OCI-LY1 (cell line): ENCODE measurements at regions not wholly inside any gene's neighbourhood (a gene's known extent, or its start where the extent isn't known, plus 50 kb on each side); places are given as distances from the start of the nearest gene placed in this dataset.
"Not testable (repeated sequence)": the region's sequence is repeated elsewhere in the genome, so short reads cannot be mapped to it uniquely, and the experiment has no call there.

Source experiments
- H2AFZ ChIP-seq: fragments of 200-600 bp; sonication (generic), shearing (Covaris generic); 2 replicates; pipeline ENCODE4 v1.6.0; 2014; ENCODE audit warnings: antibody characterized with exemption, mild to moderate bottlenecking, low read length
- H3F3A ChIP-seq: fragments of 200-600 bp; sonication (generic), shearing (Covaris generic); 2 replicates; pipeline ENCODE4 v1.6.0; 2014; ENCODE audit warnings: mild to moderate bottlenecking, antibody characterized with exemption, low read length, moderate library complexity; ENCODE audit not compliant: insufficient read depth
- H3K27ac ChIP-seq: fragments of 200-600 bp; sonication (generic); 2 replicates; pipeline ENCODE4 v1.5.1; 2014; ENCODE audit warnings: low read length, mixed run types, mild to moderate bottlenecking, low read depth; ENCODE audit not compliant: poor library complexity, severe bottlenecking
- H3K27me3 ChIP-seq: fragments of 200-600 bp; sonication (generic); 2 replicates; pipeline ENCODE4 v1.6.0; 2014; ENCODE audit warnings: antibody characterized with exemption, mild to moderate bottlenecking, low read length, moderate library complexity; ENCODE audit not compliant: insufficient read depth
- H3K36me3 ChIP-seq: fragments of 200-600 bp; sonication (generic); 2 replicates; pipeline ENCODE4 v1.6.1; 2014; ENCODE audit warnings: mild to moderate bottlenecking, antibody characterized with exemption, low read length, moderate library complexity, mixed read lengths; ENCODE audit not compliant: insufficient read depth
- H3K4me1 ChIP-seq: fragments of 200-600 bp; sonication (generic); 2 replicates; pipeline ENCODE4 v1.5.1; 2014; ENCODE audit warnings: mild to moderate bottlenecking, low read length, moderate library complexity; ENCODE audit not compliant: insufficient read depth, severe bottlenecking
- H3K4me2 ChIP-seq: fragments of 200-600 bp; sonication (generic), shearing (Covaris generic); 2 replicates; pipeline ENCODE4 v1.6.1; 2014; ENCODE audit warnings: low read length
- H3K4me3 ChIP-seq: fragments of 200-600 bp; sonication (generic); 2 replicates; pipeline ENCODE4 v1.5.1; 2014; ENCODE audit warnings: low read length, low read depth, mild to moderate bottlenecking, mixed read lengths; ENCODE audit not compliant: poor library complexity, severe bottlenecking
- H3K79me2 ChIP-seq: fragments of 200-600 bp; shearing (Covaris generic); 2 replicates; pipeline ENCODE4 v1.6.1; 2016; ENCODE audit warnings: mixed run types, low read length, mixed read lengths; ENCODE audit not compliant: insufficient read depth
- H3K9ac ChIP-seq: fragments of 200-600 bp; sonication (generic), shearing (Covaris generic); 2 replicates; pipeline ENCODE4 v1.6.1; 2014; ENCODE audit warnings: mild to moderate bottlenecking, low read length, mixed read lengths
- H3K9me2 ChIP-seq: fragments of 200-600 bp; sonication (generic), shearing (Covaris generic); 2 replicates; pipeline ENCODE4 v1.6.1; 2014; ENCODE audit warnings: low read depth, mild to moderate bottlenecking, low read length, mixed read lengths
- H3K9me3 ChIP-seq: fragments of 200-600 bp; shearing (Covaris generic); 2 replicates; pipeline ENCODE4 v1.6.1; 2014; ENCODE audit warnings: low read length, mixed read lengths
- H4K20me1 ChIP-seq: fragments of 200-600 bp; sonication (generic), shearing (Covaris generic); 2 replicates; pipeline ENCODE4 v1.6.0; 2016; ENCODE audit warnings: mild to moderate bottlenecking, low read length; ENCODE audit not compliant: insufficient read depth
- EZH2 ChIP-seq: fragments of 200-600 bp; sonication (generic), shearing (Covaris generic); IDR thresholded peaks from 2 replicates; pipeline ENCODE4 v1.8.0; 2017; ENCODE audit warnings: borderline replicate concordance, mixed run types, mild to moderate bottlenecking, antibody characterized with exemption, low read length, moderate library complexity, mixed read lengths
- TF ChIP-seq, protein P1 (sequence below): fragments of 200-600 bp; sonication (generic), shearing (Covaris generic); IDR thresholded peaks from 2 replicates; pipeline ENCODE4 v1.5.1; 2017; ENCODE audit warnings: mild to moderate bottlenecking, antibody characterized with exemption, low read length, moderate library complexity, mixed read lengths

DNA sequence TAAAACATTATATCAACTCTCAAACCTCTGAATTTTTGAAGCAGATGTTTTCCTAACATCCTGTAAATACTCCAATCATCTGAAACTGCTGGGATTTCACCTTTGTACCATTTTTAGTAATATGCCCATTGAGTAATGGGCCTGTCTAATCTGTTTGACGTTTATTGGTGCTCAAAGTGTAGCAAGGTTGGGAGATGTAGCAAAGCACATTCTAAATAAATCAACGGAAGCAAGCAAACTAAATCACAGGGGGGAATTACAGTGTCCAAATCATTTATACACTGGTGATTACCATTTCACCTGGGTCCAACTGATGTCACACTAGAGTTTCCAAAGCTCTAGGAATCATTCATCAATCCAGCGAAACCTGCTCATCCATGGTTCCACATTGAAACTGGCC is 518.7 kb upstream of the TBL1XR1 start:
- no peak overlapping the region for H2AFZ ChIP-seq
- H3K9me3 ChIP-seq, result no peaks in the 10 kb centered on the region
- H3K79me2 ChIP-seq, result no peaks in the 10 kb centered on the region
- H3F3A ChIP-seq, result no peaks in the 10 kb centered on the region
- no peaks in the 10 kb centered on the region for H3K36me3 ChIP-seq
- H3K27ac ChIP-seq, result no peak overlapping the region
- H4K20me1 ChIP-seq, result no peaks in the 10 kb centered on the region
- H3K27me3 ChIP-seq, result no peaks in the 10 kb centered on the region
- no peak overlapping the region for H3K4me3 ChIP-seq
- no peaks in the 10 kb centered on the region for H3K4me1 ChIP-seq
- no peak overlapping the region for H3K4me2 ChIP-seq
- H3K9me2 ChIP-seq, result no peaks in the 10 kb centered on the region
- TF ChIP-seq, protein P1, sequence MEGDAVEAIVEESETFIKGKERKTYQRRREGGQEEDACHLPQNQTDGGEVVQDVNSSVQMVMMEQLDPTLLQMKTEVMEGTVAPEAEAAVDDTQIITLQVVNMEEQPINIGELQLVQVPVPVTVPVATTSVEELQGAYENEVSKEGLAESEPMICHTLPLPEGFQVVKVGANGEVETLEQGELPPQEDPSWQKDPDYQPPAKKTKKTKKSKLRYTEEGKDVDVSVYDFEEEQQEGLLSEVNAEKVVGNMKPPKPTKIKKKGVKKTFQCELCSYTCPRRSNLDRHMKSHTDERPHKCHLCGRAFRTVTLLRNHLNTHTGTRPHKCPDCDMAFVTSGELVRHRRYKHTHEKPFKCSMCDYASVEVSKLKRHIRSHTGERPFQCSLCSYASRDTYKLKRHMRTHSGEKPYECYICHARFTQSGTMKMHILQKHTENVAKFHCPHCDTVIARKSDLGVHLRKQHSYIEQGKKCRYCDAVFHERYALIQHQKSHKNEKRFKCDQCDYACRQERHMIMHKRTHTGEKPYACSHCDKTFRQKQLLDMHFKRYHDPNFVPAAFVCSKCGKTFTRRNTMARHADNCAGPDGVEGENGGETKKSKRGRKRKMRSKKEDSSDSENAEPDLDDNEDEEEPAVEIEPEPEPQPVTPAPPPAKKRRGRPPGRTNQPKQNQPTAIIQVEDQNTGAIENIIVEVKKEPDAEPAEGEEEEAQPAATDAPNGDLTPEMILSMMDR, result no peak
- TF ChIP-seq EZH2, result no peak
- no peak overlapping the region for H3K9ac ChIP-seq

DNA sequence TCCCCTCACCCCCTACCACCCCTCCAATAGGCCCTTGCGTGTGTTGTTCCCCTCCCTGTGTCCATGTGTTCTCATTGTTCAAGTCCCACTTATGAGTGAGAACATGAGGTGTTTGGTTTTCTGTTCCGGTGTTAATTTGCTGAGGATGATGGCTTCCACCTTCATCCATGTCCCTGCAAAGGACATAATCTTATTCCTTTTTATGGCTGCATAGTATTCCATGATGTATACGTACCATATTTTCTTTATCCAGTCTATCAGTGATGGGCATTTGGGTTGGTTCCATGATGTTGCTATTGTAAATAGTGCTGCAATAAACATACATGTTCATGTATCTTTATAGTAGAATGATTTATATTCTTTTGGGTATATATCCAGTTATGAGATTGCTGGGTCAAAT is 523.6 kb upstream of the TBL1XR1 start:
- not testable (repeated sequence) for H3K4me2 ChIP-seq, H3K79me2 ChIP-seq, H3K4me3 ChIP-seq, H3K9ac ChIP-seq, H3K9me3 ChIP-seq, H4K20me1 ChIP-seq, H3K9me2 ChIP-seq, H2AFZ ChIP-seq, H3K27ac ChIP-seq, H3F3A ChIP-seq, H3K36me3 ChIP-seq, H3K27me3 ChIP-seq, H3K4me1 ChIP-seq

DNA sequence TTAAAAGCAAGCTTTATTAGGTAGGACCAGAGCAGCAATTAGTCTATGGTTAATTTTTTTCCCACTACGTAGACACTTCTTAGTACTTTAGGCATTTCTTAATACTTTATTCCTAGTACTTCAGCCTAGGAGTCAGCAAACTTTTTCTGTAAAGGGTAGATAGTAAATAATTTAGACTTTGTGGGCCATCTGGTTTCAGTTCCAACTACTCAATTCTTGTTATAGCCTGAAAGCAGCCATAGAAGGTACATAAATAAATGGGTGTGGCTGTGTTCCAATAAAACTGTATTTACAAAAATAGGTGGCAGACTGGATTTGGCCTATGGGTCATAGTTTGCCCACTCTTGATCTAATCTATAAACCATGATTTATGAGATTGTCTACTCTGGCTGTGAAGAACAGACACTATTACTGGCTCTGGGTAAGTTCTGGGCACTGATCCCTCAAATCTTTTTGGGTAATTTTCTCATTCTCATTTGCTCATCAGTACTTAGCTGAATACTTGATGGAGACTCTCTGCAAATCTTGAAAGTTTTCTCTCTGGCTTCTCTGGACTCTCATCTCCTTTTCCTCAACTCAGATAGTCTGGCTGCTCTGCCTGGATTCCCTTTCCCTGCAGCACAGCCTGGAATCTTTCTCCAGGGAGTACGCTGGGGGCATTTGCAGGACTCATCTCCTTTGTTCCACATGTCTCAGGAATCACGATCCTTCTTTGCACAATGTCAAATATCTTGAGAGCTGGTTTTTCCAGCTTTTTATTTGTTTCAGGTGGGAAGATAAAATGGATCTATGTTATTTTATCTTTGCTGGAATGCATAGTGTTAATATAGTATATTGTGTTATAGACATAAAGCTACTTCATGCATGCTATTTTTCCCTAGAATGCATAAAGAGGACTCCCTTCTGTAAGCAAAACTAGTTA is 524.8 kb upstream of the TBL1XR1 start:
- Histone ChIP-seq H3K9me3 (no peaks in the 10 kb centered on the region), H3K4me1 (no peaks in the 10 kb centered on the region), H2AFZ (no peak overlapping the region), H3K36me3 (no peaks in the 10 kb centered on the region), H3K27ac (no peak overlapping the region), H3K79me2 (no peaks in the 10 kb centered on the region), H3K9ac (no peak overlapping the region), H3K9me2 (no peaks in the 10 kb centered on the region), H3K27me3 (no peaks in the 10 kb centered on the region), H3K4me2 (no peak overlapping the region), H3F3A (no peaks in the 10 kb centered on the region), H3K4me3 (no peak overlapping the region), H4K20me1 (no peaks in the 10 kb centered on the region)
- TF ChIP-seq EZH2, result no peak
- TF ChIP-seq, protein P1, result no peak
